Duodenal mucosa (tissue), 2 donors: ENCODE measurements at regions not wholly inside any gene's neighbourhood (a gene's known extent, or its start where the extent isn't known, plus 50 kb on each side); places are given as distances from the start of the nearest gene placed in this dataset.

Experiments
- H3K27ac ChIP-seq: one replicate; pipeline ENCODE4 v1.7.0; 2013; ENCODE audit warnings: low read depth, low read length
- H3K27me3 ChIP-seq, 2 donors: one replicate each; pipeline ENCODE4 v1.7.0; 2013; ENCODE audit warnings: low read length in 2 of 2, control low read depth in 1 of 2; ENCODE audit not compliant: insufficient read depth in 2 of 2, control insufficient read depth in 1 of 2
- H3K36me3 ChIP-seq, 2 donors: one replicate each; pipeline ENCODE4 v1.7.0; 2013; ENCODE audit warnings: low read length in 2 of 2, control low read depth in 1 of 2; ENCODE audit not compliant: insufficient read depth in 2 of 2, control insufficient read depth in 1 of 2
- H3K4me1 ChIP-seq, 2 donors: one replicate each; pipeline ENCODE4 v1.7.0; 2013; ENCODE audit warnings: low read length in 2 of 2, control low read depth in 1 of 2; ENCODE audit not compliant: insufficient read depth in 2 of 2, control insufficient read depth in 1 of 2
- H3K4me3 ChIP-seq, 2 donors: one replicate each; pipeline ENCODE4 v1.7.0; 2013; ENCODE audit warnings: low read length in 2 of 2, low read depth in 1 of 2
- H3K9ac ChIP-seq, 2 donors: one replicate each; pipeline ENCODE4 v1.7.0; 2013; ENCODE audit warnings: low read length in 2 of 2, low read depth in 1 of 2
- H3K9me3 ChIP-seq, 2 donors: one replicate each; pipeline ENCODE4 v1.7.0; 2013; ENCODE audit warnings: low read length in 2 of 2, control low read depth in 1 of 2; ENCODE audit not compliant: control insufficient read depth in 1 of 2

DNA sequence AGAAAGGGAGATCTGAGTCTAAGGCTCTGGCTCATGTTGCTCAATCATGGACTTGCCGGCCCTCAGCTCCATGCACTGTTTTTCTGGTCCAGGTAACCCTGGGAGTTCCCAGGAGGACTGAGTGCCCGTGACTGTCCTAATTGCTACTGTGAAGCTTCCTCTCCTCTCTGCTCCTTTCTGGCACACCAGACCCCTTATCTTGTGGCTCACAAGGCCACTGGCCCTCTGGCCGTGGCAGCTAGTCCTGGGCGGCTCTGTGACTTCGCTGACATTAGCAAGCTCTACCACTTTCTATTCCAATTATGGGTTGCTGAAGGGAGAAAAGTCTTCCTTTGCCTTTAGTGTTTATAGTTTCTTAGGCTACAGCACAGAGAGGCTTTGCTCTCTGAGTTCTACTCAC lies 380.2 kb downstream of the RWDD3 start:
- Histone ChIP-seq H3K4me1 (no peaks in the 10 kb centered on the region), H3K9me3 (no peaks in the 10 kb centered on the region), H3K27ac (no peak overlapping the region), H3K9ac (no peak overlapping the region), H3K27me3 (no peaks in the 10 kb centered on the region), H3K4me3 (no peak overlapping the region), H3K36me3 (no peaks in the 10 kb centered on the region)

GRCh38 chr1:95615421-95615820 lies 381.4 kb downstream of the RWDD3 start:
- no peaks in the 10 kb centered on the region for H3K4me1 ChIP-seq
- H3K27ac ChIP-seq, result no peak overlapping the region
- H3K9me3 ChIP-seq, result no peaks in the 10 kb centered on the region
- H3K27me3 ChIP-seq, result no peaks in the 10 kb centered on the region
- H3K4me3 ChIP-seq, result no peak overlapping the region
- no peak overlapping the region for H3K9ac ChIP-seq
- no peaks in the 10 kb centered on the region for H3K36me3 ChIP-seq

- Histone ChIP-seq H3K27me3 (no peaks in the 10 kb centered on the region), H3K27ac (no peak overlapping the region), H3K4me1 (no peaks in the 10 kb centered on the region), H3K9ac (no peak overlapping the region), H3K9me3 (no peaks in the 10 kb centered on the region), H3K36me3 (no peaks in the 10 kb centered on the region), H3K4me3 (no peak overlapping the region)
Measured at GRCh38 chr1:95620076-95620475, 386.1 kb downstream of the RWDD3 start.

- no peaks in the 10 kb centered on the region for H3K27me3 ChIP-seq
- no peaks in the 10 kb centered on the region for H3K36me3 ChIP-seq
- no peaks in the 10 kb centered on the region for H3K9me3 ChIP-seq
- no peak overlapping the region for H3K9ac ChIP-seq
- H3K4me1 ChIP-seq, result no peaks in the 10 kb centered on the region
- H3K27ac ChIP-seq, result no peak overlapping the region
- no peak overlapping the region for H3K4me3 ChIP-seq
Measured at GRCh38 chr1:95622609-95623008, 388.6 kb downstream of the RWDD3 start.

DNA sequence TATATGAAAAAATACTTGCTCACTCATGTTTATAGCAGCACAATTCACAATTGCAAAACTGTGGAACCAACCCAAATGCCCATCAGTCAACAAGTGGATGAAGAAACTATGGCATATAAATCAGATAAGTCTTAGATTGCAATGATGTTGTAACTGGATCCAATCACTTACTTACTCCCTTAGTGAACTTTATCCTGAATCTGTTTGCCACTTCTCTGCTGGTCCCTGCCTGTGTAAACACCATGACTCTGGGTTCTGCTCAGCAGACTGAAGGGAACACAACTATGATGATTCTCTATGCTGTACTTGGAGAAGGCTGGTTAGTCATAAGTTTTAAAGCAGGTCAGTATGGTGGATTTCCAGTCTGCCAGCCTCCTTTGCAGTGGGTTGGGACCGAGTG lies 391.2 kb downstream of the RWDD3 start:
- Histone ChIP-seq H3K27me3 (no peaks in the 10 kb centered on the region), H3K4me3 (no peak overlapping the region), H3K9me3 (no peaks in the 10 kb centered on the region), H3K4me1 (no peaks in the 10 kb centered on the region), H3K36me3 (no peaks in the 10 kb centered on the region), H3K27ac (no peak overlapping the region), H3K9ac (no peak overlapping the region)

DNA sequence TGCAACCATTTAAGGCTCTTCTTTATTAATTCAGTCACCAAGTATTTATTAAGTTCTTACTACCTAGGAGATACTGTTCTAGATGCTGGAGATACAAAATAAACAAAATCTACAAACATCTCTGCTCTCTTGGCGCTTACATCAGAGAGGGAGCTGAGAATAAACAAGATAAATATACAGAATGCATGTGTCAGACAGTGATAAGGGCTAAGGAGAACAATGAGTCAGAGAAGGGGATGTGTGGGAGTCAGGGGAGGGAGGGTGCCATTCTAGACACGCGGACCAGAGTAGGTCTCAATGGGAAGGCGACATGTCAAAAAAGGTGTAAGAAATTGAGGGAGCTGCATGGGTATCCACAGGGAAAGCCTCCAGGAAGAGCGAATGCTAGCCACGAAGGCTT lies 393.2 kb downstream of the RWDD3 start:
- Histone ChIP-seq H3K4me1 (no peaks in the 10 kb centered on the region), H3K4me3 (no peak overlapping the region), H3K27ac (no peak overlapping the region), H3K27me3 (no peaks in the 10 kb centered on the region), H3K9ac (no peak overlapping the region), H3K9me3 (no peaks in the 10 kb centered on the region), H3K36me3 (no peaks in the 10 kb centered on the region)

GRCh38 chr1:95631695-95632094 lies 397.7 kb downstream of the RWDD3 start:
- H3K27ac ChIP-seq, result no peak overlapping the region
- H3K9me3 ChIP-seq, result no peaks in the 10 kb centered on the region
- no peak overlapping the region for H3K4me3 ChIP-seq
- no peaks in the 10 kb centered on the region for H3K36me3 ChIP-seq
- H3K9ac ChIP-seq, result no peak overlapping the region
- H3K4me1 ChIP-seq, result no peaks in the 10 kb centered on the region
- H3K27me3 ChIP-seq, result no peaks in the 10 kb centered on the region

DNA sequence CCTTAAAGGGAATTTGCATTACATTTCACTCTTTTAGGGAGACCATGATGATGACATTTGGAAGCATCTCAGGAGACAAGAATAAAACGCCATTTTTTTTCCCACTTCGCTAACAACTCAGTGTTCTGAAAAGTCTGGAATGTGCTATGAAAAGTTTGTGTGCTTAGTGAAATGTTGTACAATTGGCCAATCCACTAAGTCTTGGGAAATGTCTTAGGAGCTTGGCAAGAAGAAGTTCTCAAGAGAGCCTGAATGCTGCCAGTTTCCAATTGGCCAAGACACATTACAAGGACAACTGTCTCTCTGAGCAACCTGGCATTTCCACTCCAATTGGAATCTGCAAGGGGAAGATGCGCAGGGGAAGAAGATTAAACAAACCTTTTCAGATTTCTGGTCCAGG lies 401.8 kb downstream of the RWDD3 start:
- Histone ChIP-seq H3K27ac (no peak overlapping the region), H3K9me3 (no peaks in the 10 kb centered on the region), H3K9ac (no peak overlapping the region), H3K27me3 (no peaks in the 10 kb centered on the region), H3K4me3 (no peak overlapping the region), H3K36me3 (no peaks in the 10 kb centered on the region), H3K4me1 (no peaks in the 10 kb centered on the region)

DNA sequence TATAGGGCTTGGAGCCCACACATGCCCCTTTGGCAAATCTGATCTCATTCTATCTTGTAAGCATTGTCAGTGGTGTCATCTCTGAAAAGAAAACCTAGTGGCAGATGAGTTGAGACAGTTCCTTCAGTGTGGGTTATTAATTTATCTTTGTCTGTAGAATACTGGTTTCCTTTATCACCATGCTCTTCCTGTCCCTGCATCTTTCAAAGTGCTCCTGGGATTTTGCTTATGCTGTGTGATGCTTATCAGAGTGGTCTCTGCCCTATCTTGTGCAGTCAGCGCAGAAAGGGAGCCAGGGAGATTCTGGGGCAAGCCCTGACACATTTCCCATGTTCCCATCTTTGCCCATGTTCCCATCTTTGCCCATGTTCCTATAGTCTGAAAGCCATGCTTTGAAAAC lies 402.9 kb downstream of the RWDD3 start:
- H3K27me3 ChIP-seq, result no peaks in the 10 kb centered on the region
- no peak overlapping the region for H3K9ac ChIP-seq
- no peaks in the 10 kb centered on the region for H3K4me1 ChIP-seq
- no peaks in the 10 kb centered on the region for H3K36me3 ChIP-seq
- H3K9me3 ChIP-seq, result no peaks in the 10 kb centered on the region
- H3K4me3 ChIP-seq, result no peak overlapping the region
- no peak overlapping the region for H3K27ac ChIP-seq

- no peaks in the 10 kb centered on the region for H3K4me1 ChIP-seq
- no peak overlapping the region for H3K4me3 ChIP-seq
- no peak overlapping the region for H3K9ac ChIP-seq
- no peak overlapping the region for H3K27ac ChIP-seq
- H3K36me3 ChIP-seq, result no peaks in the 10 kb centered on the region
- no peaks in the 10 kb centered on the region for H3K9me3 ChIP-seq
- no peaks in the 10 kb centered on the region for H3K27me3 ChIP-seq
Measured at GRCh38 chr1:95640746-95641145, 406.7 kb downstream of the RWDD3 start.

DNA sequence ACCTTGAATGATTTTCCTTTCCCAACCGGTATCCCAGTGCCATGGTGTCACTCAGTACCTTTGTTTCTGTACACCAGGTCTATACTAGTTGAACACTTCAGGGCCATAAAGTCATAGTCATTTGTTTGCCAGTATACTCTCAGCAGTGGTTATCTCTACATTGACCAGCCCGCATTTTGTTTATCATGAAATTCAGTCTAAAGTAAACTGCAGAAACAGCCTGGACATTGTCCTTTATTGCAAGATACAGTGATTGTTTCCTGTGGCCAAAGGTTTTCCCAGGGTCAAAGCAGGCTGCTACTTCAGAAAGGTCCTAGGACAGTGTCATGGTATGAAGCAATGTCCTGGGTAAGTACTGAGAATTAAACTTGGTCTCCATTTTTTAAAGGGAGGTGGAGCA lies 407.4 kb downstream of the RWDD3 start:
- Histone ChIP-seq H3K9ac (no peak overlapping the region), H3K9me3 (peaks cover 0 to 2% of the 10 kb centered on the region in 2 donors), H3K27ac (no peak overlapping the region), H3K4me3 (no peak overlapping the region), H3K27me3 (no peaks in the 10 kb centered on the region), H3K4me1 (no peaks in the 10 kb centered on the region), H3K36me3 (no peaks in the 10 kb centered on the region)
